SK-N-SH (cell line): ENCODE measurements at regions not wholly inside any gene's neighbourhood (a gene's known extent, or its start where the extent isn't known, plus 50 kb on each side); places are given as distances from the start of the nearest gene placed in this dataset.

Experiments used
- CTCF ChIA-PET: fragments of 300-600, 350-600 bp; formaldehyde crosslinking; extraction: SDS; loops from one replicate; lab custom pipeline; 2021; lab: Yijun Ruan, JAX
- POLR2A ChIA-PET: fragments of 350-600 bp; sonication (Branson Sonifier 250); formaldehyde crosslinking; extraction: SDS; loops from one replicate; lab custom pipeline; 2020; ENCODE audit warnings: antibody characterized with exemption, inconsistent platforms; lab: Yijun Ruan, JAX
- DNase-seq: peaks from one replicate; pipeline ENCODE4 v3.0.0; 2012
- H2AFZ ChIP-seq: fragments of 200-600 bp; sonication (generic); 2 replicates; pipeline ENCODE4 v1.8.1; 2016; ENCODE audit warnings: antibody characterized with exemption, mild to moderate bottlenecking, low read depth
- H3F3A ChIP-seq: fragments of 200-600 bp; sonication (generic); replicated peaks from 2 replicates; pipeline ENCODE3; 2016; ENCODE audit warnings: antibody characterized with exemption, mild to moderate bottlenecking; ENCODE audit not compliant: insufficient read depth
- H3K27ac ChIP-seq, 2 experiments: fragments of 200-500 bp in 1 of 2; fragments of 200-600 bp in 1 of 2; sonication (Bioruptor generic) in 1 of 2; sonication (generic), shearing (Covaris generic) in 1 of 2; 2 replicates each; pipeline versions ENCODE4 v1.5.1 to v1.6.1; 2014 to 2016; ENCODE audit warnings: low read depth in 2 of 2, inconsistent platforms in 1 of 2, low read length in 1 of 2, mild to moderate bottlenecking in 1 of 2, mixed read lengths in 1 of 2
- H3K27me3 ChIP-seq: fragments of 200-600 bp; sonication (generic), shearing (Covaris generic); 2 replicates; pipeline ENCODE4 v1.6.1; 2016; ENCODE audit warnings: mixed run types; ENCODE audit not compliant: insufficient read depth
- H3K36me3 ChIP-seq, 2 experiments: fragments of 200-500 bp in 1 of 2; fragments of 200-600 bp in 1 of 2; sonication (Bioruptor generic) in 1 of 2; sonication (generic) in 1 of 2; replicated peaks in 1 of 2; 2 replicates each; pipeline versions ENCODE3 to v1.5.1; 2014 to 2016; ENCODE audit warnings: low read length in 1 of 2, mild to moderate bottlenecking in 1 of 2; ENCODE audit not compliant: insufficient read depth in 2 of 2, control insufficient read depth in 1 of 2
- H3K4me1 ChIP-seq, 2 experiments: fragments of 200-500 bp in 1 of 2; fragments of 200-600 bp in 1 of 2; sonication (Bioruptor generic) in 1 of 2; sonication (generic), shearing (Covaris generic) in 1 of 2; 2 replicates each; pipeline versions ENCODE4 v1.5.1 to v1.6.1; 2014 to 2016; ENCODE audit warnings: low read depth in 1 of 2, low read length in 1 of 2, mixed run types in 1 of 2; ENCODE audit not compliant: insufficient read depth in 2 of 2, control insufficient read depth in 1 of 2
- H3K4me2 ChIP-seq: fragments of 200-600 bp; sonication (generic), shearing (Covaris generic); 2 replicates; pipeline ENCODE4 v1.6.1; 2017; ENCODE audit warnings: mixed run types
- H3K4me3 ChIP-seq, 2 experiments: fragments of 200-500 bp in 1 of 2; fragments of 200-600 bp in 1 of 2; sonication (Bioruptor generic) in 1 of 2; sonication (generic), shearing (Covaris generic) in 1 of 2; 2 replicates each; pipeline versions ENCODE4 v1.5.1 to v1.8.1; 2014 to 2016; ENCODE audit warnings: low read depth in 2 of 2, inconsistent platforms in 1 of 2, low read length in 1 of 2, mild to moderate bottlenecking in 1 of 2, mixed read lengths in 1 of 2, moderate library complexity in 1 of 2
- H3K79me2 ChIP-seq: fragments of 200-600 bp; sonication (generic); 2 replicates; pipeline ENCODE4 v1.8.1; 2017; ENCODE audit warnings: mild to moderate bottlenecking; ENCODE audit not compliant: insufficient read depth
- H3K9ac ChIP-seq: fragments of 200-600 bp; sonication (generic); 2 replicates; pipeline ENCODE4 v1.6.1; 2017; ENCODE audit warnings: mixed run types
- H3K9me2 ChIP-seq: fragments of 200-600 bp; sonication (generic); 2 replicates; pipeline ENCODE4 v1.6.1; 2017; ENCODE audit warnings: mixed run types
- H3K9me3 ChIP-seq: fragments of 200-600 bp; sonication (generic); 2 replicates; pipeline ENCODE4 v1.6.1; 2017; ENCODE audit warnings: mixed run types, mild to moderate bottlenecking, moderate library complexity
- H4K20me1 ChIP-seq: fragments of 200-600 bp; sonication (generic); 2 replicates; pipeline ENCODE4 v1.6.1; 2017; ENCODE audit warnings: mild to moderate bottlenecking, mixed run types; ENCODE audit not compliant: insufficient read depth
- EP300 ChIP-seq, 2 experiments: IDR thresholded peaks; 2 replicates each; pipeline versions ENCODE4 v1.4.0 to v1.6.1; 2012; ENCODE audit warnings: borderline replicate concordance in 1 of 2, low read depth in 1 of 2, low read length in 1 of 2
- FOSL2 ChIP-seq: IDR thresholded peaks from 2 replicates; pipeline ENCODE4 v1.4.0; 2012; ENCODE audit warnings: low read depth, mild to moderate bottlenecking, moderate library complexity, borderline replicate concordance
- FOXJ3 ChIP-seq: sonication (generic); formaldehyde crosslinking; IDR thresholded peaks from 2 replicates; pipeline ENCODE4 v1.5.1; 2020; ENCODE audit warnings: mild to moderate bottlenecking, missing genetic modification reagents
- FOXM1 ChIP-seq: IDR thresholded peaks from 2 replicates; pipeline ENCODE4 v1.4.0; 2012; ENCODE audit warnings: low read depth, mild to moderate bottlenecking
- GABPA ChIP-seq: IDR thresholded peaks from 2 replicates; pipeline ENCODE4 v1.4.0; 2012; ENCODE audit warnings: low read depth, mild to moderate bottlenecking
- GATA2 ChIP-seq: sonication (generic); formaldehyde crosslinking; IDR thresholded peaks from 2 replicates; pipeline ENCODE4 v1.5.0; 2020; ENCODE audit warnings: mild to moderate bottlenecking, missing genetic modification reagents
- MEF2A ChIP-seq: IDR thresholded peaks from 2 replicates; pipeline ENCODE4 v1.4.0; 2012; ENCODE audit warnings: low read depth, borderline replicate concordance
- NRF1 ChIP-seq: IDR thresholded peaks from 2 replicates; pipeline ENCODE4 v1.6.1; 2012; ENCODE audit warnings: low read depth, mild to moderate bottlenecking, low read length
- POLR2AphosphoS5 ChIP-seq: IDR thresholded peaks from 2 replicates; pipeline ENCODE4 v1.6.1; 2012; ENCODE audit warnings: low read depth, low read length
- SIN3A ChIP-seq: IDR thresholded peaks from 2 replicates; pipeline ENCODE4 v1.6.1; 2012; ENCODE audit warnings: low read depth, mild to moderate bottlenecking, low read length, moderate library complexity, borderline replicate concordance
- TCF12 ChIP-seq: IDR thresholded peaks from 2 replicates; pipeline ENCODE4 v1.4.0; 2012
- TEAD4 ChIP-seq: IDR thresholded peaks from 2 replicates; pipeline ENCODE4 v1.4.0; 2012; ENCODE audit warnings: mild to moderate bottlenecking, borderline replicate concordance; ENCODE audit not compliant: insufficient read depth
- WGBS: methylation state at CpG from one replicate; pipeline ENCODE4 v1.1.6; 2017; ENCODE audit warnings: low lambda C conversion rate; 5-methylcytosine and 5-hydroxymethylcytosine counted together
- TF ChIP-seq, protein P1 (sequence below): fragments of 150-350 bp; IDR thresholded peaks from 2 replicates; pipeline ENCODE4 v1.6.1; 2016; ENCODE audit warnings: mild to moderate bottlenecking, low read depth, low read length
- TF ChIP-seq, protein P2 (sequence below): IDR thresholded peaks from 2 replicates; pipeline ENCODE4 v1.4.0; 2012; ENCODE audit warnings: low read depth, borderline replicate concordance
- TF ChIP-seq, protein P3 (sequence below): IDR thresholded peaks from 2 replicates; pipeline ENCODE4; 2012

DNA sequence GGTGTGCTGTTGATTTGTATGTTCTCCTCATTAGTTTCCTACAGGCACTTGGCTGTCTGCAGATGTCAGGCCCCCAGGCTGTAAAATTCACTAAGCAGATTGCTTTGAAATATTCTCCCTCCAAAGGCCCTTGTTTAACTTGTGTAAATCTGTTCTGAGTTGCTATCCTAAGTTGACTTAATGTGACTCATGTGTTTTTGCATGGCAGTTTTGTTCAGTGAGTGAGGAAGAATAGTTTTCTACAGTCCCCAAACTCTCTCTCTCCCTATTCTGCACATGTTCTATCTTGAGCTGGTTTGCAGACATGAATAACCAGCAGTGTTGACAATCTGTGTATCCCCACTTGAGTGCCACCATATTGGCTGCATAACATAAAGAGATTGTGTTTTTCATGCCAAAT is 1005.4 kb upstream of the DDX18 start:
- no peak for DNase-seq
- no peaks in the 10 kb centered on the region for H3K79me2 ChIP-seq
- no peaks in the 10 kb centered on the region; a peak in 2 of 4 replicates for H3K4me1 ChIP-seq
- CTCF ChIA-PET, result interaction anchor here (0.7 to 1.0 kb wide), 2 partner anchors 12 to 66 kb away, joined by 3 read pairs; no protein-coding TSS in a partner anchor
- no peaks in the 10 kb centered on the region for H3K9me3 ChIP-seq
- no peak overlapping the region for H3K9ac ChIP-seq
- no peaks in the 10 kb centered on the region for H3F3A ChIP-seq
- no peaks in the 10 kb centered on the region for H3K9me2 ChIP-seq
- H3K27me3 ChIP-seq, result no peaks in the 10 kb centered on the region
- H3K27ac ChIP-seq, result no peak overlapping the region
- TF ChIP-seq EP300 (IDR thresholded peaks at IDR 0.05; ENCODE audit: borderline replicate concordance in 1 of 2, low read depth in 1 of 2, low read length in 1 of 2) (peak in 1 of 2 experiments; percentile 14; a peak in 1 of 4 replicates), TCF12 (no peak)
- H3K36me3 ChIP-seq, result no peaks in the 10 kb centered on the region
- no peak overlapping the region for H2AFZ ChIP-seq
- no peak overlapping the region for H3K4me3 ChIP-seq
- no peaks in the 10 kb centered on the region for H4K20me1 ChIP-seq
- POLR2A ChIA-PET, result no interaction called here
- H3K4me2 ChIP-seq, result no peak overlapping the region

DNA sequence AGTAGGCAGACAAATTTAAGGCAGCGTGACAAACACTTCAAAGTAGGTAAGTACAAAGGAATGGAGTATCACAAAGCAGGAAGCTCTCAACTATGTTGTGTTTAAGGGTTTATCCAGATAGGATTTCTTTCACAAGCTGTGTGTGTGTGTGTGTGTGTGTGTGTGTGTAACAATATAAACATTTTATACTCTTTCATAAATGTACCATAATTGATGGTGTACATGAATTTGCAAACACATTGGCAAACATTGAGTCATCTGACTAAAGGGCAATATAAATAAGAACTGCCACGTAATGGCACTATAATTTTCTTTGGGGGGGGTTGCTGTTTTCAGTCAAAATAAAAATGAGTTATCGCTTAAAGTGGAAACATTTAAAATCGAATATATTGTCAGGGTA is 1004.4 kb upstream of the DDX18 start:
- H3K9me3 ChIP-seq, result no peaks in the 10 kb centered on the region
- H3F3A ChIP-seq, result no peaks in the 10 kb centered on the region
- H3K9ac ChIP-seq, result no peak overlapping the region
- H3K4me2 ChIP-seq, result no peak overlapping the region
- POLR2A ChIA-PET, result no interaction called here
- no peaks in the 10 kb centered on the region for H3K27me3 ChIP-seq
- TF ChIP-seq, protein P1, sequence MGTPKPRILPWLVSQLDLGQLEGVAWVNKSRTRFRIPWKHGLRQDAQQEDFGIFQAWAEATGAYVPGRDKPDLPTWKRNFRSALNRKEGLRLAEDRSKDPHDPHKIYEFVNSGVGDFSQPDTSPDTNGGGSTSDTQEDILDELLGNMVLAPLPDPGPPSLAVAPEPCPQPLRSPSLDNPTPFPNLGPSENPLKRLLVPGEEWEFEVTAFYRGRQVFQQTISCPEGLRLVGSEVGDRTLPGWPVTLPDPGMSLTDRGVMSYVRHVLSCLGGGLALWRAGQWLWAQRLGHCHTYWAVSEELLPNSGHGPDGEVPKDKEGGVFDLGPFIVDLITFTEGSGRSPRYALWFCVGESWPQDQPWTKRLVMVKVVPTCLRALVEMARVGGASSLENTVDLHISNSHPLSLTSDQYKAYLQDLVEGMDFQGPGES, result no peak
- TF ChIP-seq, protein P2, sequence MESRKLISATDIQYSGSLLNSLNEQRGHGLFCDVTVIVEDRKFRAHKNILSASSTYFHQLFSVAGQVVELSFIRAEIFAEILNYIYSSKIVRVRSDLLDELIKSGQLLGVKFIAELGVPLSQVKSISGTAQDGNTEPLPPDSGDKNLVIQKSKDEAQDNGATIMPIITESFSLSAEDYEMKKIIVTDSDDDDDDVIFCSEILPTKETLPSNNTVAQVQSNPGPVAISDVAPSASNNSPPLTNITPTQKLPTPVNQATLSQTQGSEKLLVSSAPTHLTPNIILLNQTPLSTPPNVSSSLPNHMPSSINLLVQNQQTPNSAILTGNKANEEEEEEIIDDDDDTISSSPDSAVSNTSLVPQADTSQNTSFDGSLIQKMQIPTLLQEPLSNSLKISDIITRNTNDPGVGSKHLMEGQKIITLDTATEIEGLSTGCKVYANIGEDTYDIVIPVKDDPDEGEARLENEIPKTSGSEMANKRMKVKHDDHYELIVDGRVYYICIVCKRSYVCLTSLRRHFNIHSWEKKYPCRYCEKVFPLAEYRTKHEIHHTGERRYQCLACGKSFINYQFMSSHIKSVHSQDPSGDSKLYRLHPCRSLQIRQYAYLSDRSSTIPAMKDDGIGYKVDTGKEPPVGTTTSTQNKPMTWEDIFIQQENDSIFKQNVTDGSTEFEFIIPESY, result no peak
- no peak for TF ChIP-seq MEF2A
- TF ChIP-seq FOXJ3 (CRISPR knock-in tag), result no peak
- no peak for TF ChIP-seq SIN3A
- H3K9me2 ChIP-seq, result no peaks in the 10 kb centered on the region
- no peaks in the 10 kb centered on the region for H4K20me1 ChIP-seq
- no peaks in the 10 kb centered on the region; a peak in 1 of 4 replicates for H3K4me1 ChIP-seq
- CTCF ChIA-PET, result no interaction called here
- no peak overlapping the region for H3K27ac ChIP-seq
- H2AFZ ChIP-seq, result no peak overlapping the region
- no peaks in the 10 kb centered on the region for H3K36me3 ChIP-seq
- no peak overlapping the region for H3K4me3 ChIP-seq
- DNase-seq, result no peak
- 33% methylated on average over 4 of the region's 4 CpGs for WGBS
- no peaks in the 10 kb centered on the region for H3K79me2 ChIP-seq

DNA sequence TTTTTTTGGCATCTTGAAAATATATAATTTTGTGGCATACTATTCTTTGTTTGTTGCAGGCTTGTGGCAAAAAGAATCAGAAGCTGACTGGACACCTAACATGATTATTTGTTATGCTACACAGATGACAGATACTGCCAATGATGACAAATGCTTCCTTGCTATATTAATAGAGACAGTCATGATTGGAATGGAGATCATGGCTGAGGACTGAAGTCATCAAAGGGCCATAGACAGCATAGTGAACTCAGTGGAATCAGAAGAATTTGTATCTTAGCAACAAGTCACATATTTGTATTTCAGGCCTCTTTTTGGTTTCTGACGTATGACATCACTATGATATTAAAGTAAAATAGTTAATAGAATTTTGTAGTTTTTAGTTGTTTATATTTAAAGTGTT is 1003.8 kb upstream of the DDX18 start:
- Histone ChIP-seq H3K36me3 (no peaks in the 10 kb centered on the region), H3K4me1 (no peaks in the 10 kb centered on the region; a peak in 1 of 4 replicates), H4K20me1 (no peaks in the 10 kb centered on the region), H3K9ac (no peak overlapping the region), H3F3A (no peaks in the 10 kb centered on the region), H3K27ac (no peak overlapping the region), H2AFZ (no peak overlapping the region), H3K79me2 (no peaks in the 10 kb centered on the region), H3K4me2 (no peak overlapping the region), H3K9me3 (no peaks in the 10 kb centered on the region), H3K9me2 (no peaks in the 10 kb centered on the region), H3K4me3 (no peak overlapping the region), H3K27me3 (no peaks in the 10 kb centered on the region)
- WGBS, result 25% methylated on average over 1 of the region's 1 CpG
- ChIA-PET CTCF (no interaction called here), POLR2A (no interaction called here)
- no peak for DNase-seq
- no peak for TF ChIP-seq TEAD4
- TF ChIP-seq FOXJ3 (CRISPR knock-in tag), result no peak
- no peak for TF ChIP-seq FOXM1
- TF ChIP-seq, protein P3, sequence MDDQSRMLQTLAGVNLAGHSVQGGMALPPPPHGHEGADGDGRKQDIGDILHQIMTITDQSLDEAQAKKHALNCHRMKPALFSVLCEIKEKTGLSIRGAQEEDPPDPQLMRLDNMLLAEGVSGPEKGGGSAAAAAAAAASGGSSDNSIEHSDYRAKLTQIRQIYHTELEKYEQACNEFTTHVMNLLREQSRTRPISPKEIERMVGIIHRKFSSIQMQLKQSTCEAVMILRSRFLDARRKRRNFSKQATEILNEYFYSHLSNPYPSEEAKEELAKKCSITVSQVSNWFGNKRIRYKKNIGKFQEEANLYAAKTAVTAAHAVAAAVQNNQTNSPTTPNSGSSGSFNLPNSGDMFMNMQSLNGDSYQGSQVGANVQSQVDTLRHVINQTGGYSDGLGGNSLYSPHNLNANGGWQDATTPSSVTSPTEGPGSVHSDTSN, result no peak
- TF ChIP-seq, protein P1, result no peak
- no peak for TF ChIP-seq FOSL2
- TF ChIP-seq GABPA, result no peak
- no peak for TF ChIP-seq EP300 (IDR thresholded peaks at IDR 0.05; ENCODE audit: borderline replicate concordance in 1 of 2, low read depth in 1 of 2, low read length in 1 of 2)
- no peak for TF ChIP-seq NRF1
- TF ChIP-seq, protein P2, result no peak
- no peak for TF ChIP-seq POLR2AphosphoS5
- no peak for TF ChIP-seq GATA2
